HG03064 (cell line): ENCODE measurements at regions not wholly inside any gene's neighbourhood (a gene's known extent, or its start where the extent isn't known, plus 50 kb on each side); places are given as distances from the start of the nearest gene placed in this dataset.

Source experiments
- ATAC-seq: cut with Tn5 transposase; IDR thresholded peaks from one replicate; pipeline ENCODE4 v1.9.1; 2021; ENCODE audit warnings: low read depth; ENCODE audit not compliant: unreplicated experiment

DNA sequence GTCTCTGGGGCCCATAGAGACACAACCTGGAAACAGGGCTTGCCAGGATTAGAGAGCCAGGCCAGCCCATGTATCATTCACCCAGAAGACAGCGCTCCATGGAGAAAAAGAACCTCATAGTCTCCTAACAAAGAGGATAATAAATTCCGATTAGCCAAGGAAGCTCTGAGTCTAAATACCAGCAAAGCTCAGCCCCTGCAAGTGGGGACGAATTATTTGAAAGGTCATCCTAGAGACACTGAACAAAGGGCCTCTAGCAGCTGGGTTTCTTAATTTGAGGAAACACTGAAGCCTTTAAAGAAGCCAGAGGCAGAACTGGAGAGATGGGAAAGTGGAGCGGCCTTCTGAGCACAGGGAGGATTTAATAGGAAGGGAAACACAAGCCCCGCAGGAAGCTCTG, 287.1 kb upstream of the ZNF462 start:
- ATAC-seq = no peak

DNA sequence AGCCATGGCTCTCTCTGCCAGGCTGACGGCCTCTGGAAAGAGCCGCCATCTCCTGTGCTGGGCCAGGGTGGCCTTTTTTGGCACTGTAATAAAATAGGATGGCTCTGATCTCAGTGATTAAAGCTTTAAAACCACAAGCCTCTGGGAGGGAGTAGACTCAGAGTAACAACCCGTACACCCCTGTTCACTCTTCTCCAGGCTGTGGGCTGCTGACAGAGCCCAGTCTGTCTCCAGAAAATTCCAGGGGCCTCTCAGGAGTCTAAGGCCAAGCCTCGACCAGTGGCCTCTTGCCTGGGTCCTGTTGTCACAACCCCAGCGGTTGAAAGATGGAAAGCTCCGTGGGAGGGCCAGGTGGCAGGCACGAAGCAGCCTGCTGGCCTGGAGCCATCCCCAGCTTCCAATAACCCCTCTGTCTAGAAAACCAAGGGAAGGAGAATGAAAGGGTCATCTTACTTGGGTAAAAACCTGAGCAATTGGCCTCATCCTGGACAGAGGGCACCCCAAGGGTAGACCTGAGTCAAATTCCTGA, 286.7 kb upstream of the ZNF462 start:
- no peak for ATAC-seq

DNA sequence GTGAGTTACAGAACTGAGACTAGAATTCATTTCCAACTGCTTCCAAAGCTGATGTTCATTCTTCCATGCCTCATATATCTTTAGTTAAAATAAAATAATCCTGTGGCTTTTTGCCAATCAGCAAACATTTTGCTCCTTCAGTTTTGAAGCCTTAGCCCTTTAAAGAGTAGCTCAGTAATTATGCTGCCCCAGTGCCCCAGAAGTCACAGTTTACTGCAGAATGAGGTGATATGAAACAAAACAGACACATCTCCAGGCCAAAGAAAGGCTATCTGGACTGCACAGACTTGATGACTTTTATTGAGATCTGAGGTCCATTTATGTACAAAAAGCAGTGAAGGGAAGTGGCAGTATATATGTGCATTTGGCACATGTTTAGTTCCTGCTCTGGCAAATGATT, 285.8 kb upstream of the ZNF462 start:
- ATAC-seq = no peak

DNA sequence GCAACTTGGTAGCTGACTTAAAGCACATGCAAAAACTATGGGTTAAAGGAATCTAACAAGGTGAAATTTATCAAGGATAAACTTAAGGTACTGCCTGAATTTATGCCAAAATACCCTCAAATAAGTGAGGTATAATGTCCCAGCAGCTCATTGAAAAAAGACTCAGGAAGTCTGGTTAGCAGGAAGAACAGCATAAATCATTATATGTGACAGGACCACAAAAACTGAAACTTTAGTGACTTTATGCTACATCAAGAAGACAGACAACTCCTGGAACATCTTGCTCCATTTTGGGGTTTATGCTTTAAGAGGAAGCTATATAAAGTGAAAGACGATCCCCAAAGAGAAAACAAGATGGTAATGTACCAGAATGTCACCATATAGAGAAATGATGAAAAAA, 282.4 kb upstream of the ZNF462 start:
- ATAC-seq = no peak

DNA sequence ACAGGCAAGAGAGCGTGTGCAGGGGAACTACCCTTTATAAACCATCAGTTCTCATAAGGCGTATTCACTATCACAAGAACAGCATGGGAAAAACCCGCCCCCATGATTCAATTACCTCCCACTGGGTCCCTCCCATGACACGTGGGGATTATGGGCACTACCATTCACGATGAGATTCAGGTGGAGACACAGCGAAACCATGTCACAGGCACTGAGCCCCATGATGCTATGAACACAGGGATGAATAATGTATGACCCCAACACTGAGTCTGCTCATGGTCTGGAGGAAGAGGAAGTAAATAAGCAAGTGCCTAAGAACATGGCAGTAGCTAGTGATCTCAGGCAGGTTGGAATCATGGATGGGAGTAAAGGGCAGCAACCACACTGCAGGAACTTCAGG, 281.0 kb upstream of the ZNF462 start:
- no peak for ATAC-seq

DNA sequence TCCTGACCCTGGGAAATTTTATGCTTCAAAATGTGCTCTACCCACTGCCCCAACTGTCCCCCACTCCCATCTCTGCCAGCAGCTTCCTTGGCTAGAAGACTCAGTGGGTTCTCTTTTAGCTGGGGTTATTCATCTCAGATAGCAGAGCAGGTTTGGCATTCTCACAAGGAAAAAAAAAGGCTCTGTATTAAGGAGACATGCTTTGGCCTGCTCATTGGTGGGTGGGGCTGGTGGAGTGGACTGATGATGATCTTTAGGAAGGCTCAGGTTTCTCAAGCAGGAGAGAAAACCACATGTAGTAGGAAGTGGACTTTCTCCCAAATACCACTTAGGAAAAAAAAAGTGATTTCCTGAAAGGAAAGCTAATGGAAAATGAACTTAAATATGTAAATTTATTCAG, 279.2 kb upstream of the ZNF462 start:
- no peak for ATAC-seq

DNA sequence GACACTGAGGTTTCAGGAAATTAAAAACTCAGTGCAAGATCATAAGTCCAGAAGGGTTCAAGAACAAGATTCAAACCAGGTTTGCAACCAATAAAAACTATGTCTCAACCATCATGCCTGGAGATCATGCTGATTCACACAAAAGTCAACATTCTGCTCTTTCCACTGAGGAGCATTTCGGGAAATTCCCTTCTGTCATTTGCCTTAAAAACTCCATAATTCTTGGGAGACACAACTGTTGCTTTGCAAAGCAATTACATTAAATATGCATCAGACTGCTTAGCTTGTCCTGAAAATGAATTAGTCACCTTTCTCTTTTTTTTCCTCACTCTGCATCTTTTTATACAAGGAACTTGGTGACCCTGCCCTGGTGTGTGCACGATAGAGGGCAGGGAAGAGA, 275.9 kb upstream of the ZNF462 start:
- no peak for ATAC-seq

DNA sequence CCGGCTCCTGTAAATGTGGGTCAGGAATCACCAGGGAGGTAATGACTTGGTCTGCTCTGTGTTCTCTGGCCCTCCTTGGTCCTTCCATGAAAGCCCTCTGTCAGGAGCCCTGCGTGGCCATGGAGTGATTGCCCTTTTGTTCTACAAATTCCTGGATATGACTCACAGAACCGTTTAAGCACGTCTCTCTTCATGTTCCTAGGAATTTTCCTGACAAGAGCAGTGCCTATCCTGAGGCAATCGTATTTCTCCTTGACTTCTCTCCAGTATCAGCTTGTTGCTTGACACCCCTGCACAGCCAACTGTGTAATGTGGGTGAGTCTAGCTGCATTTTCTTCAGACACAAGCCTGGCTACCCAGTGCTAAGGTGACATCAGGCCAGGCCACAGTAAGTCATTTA, 274.3 kb upstream of the ZNF462 start:
- no peak for ATAC-seq

DNA sequence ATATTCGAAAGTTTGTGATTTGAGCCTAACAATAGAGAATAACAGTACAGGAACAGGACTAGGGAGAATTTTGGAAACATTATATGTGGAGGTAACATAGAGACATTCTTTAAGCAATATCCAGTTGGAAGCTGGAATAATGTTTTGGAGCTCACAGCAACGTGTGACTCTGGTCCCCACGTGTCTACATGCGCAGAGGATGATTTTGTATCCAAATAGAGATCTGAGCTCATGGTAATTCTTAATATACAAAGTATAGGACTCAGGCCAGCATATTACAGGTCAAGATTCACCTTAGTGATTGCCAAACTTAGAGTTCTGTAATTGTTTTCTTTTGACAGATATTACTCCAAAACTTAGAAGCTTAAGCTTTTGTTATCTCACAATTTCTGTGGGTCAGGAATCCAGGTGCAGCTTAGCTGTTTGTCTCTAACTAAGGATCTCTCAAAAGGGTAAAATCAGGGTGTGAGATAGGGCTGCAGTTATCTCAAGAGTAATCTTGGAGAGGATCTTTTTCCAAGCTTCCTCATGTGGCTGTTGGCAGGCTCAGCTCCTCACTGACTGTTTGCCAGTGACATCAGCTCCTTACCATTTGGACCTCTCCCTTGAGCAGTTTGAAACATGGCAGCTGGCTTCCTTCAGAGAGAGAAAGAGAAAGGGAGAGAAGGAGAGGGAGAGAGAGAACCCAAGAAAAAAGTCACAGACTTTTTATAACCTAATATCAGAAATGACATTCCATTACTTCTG, 272.0 kb upstream of the ZNF462 start:
- no peak for ATAC-seq

DNA sequence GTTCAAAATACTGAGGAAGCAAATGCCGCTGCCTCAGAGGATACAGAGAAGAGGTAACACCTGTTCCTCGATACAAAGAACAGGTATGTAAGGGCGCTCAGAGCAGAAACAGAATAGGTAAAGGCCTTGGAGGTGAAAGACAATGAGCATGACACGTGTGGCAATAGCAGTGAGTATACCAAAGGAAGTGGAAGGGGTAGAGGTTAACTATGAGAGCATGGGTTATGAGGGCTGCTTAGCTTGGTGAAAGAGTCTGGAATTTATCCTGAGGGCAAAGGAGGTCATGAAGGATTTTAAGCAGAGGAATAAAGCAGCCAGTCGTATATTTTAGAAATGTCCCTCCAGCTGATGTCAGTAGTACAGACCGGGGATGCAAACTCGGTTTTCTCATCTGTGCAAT, 269.8 kb upstream of the ZNF462 start:
- ATAC-seq = no peak

DNA sequence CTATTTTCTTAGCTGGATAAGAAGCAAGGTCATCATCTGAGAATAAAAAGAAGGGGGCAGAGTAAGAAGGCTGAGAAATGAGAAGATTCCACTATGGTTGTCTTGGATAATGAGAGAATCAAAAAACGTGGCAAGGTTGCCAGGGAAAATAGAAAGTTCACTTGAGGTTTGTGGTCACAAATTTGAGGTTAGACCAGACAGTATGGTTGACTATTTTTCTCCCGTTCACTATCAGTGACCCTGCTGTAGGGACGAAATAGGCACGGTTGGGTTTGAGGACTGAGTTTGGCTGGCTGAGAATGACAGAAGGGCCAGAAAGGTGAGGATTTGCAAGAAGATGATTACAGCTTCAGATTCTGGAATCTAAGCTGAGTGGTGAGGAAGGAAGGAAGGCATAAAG, 266.0 kb upstream of the ZNF462 start:
- ATAC-seq = no peak

DNA sequence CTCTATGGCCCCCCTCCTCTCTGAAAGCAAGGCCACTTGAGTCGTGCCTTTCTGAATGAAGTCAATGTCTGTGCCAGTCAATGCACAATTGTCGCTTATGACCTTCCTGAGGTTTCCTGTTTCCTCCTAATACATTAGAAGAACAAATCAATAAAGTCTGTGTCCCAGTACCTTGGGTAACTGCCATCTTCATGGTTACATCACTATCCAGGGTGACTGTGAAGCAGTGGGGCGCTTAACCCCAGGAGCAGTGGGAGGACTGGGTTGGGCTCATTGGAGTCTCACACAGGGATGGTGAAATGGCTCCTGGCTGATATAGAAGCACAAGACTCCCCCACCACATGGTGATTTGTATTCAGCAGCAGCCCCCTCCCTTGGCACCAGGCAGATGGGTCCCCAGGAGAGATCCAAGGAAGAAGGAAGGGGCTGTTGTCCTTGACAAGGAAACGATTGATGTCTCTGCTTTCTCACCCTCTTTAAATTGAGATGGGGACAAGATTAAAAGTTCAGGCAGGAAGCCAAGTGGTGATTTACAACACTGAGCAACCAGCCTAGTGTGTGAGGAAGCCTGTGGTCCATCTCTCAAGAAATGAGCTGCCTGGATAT, 261.9 kb upstream of the ZNF462 start:
- ATAC-seq = no peak

DNA sequence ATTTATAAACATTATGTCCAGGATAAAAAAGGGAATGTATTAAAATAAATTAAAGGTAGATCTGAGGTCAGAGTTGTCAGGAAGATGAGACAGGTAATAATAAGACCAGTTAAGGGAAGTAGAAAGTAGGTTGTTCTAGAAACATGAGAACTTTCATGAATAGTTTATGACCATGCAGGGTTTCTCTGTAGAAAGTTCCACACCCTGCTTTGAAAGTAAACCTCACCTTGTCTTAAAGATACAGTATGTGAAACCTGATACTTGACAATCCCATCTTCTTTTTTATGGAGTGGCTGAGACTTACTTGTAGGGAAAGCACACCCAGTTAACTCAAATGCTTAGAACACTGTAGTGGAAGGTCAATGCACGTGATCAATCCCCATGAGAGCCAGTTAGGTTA, 260.6 kb upstream of the ZNF462 start:
- ATAC-seq = no peak

DNA sequence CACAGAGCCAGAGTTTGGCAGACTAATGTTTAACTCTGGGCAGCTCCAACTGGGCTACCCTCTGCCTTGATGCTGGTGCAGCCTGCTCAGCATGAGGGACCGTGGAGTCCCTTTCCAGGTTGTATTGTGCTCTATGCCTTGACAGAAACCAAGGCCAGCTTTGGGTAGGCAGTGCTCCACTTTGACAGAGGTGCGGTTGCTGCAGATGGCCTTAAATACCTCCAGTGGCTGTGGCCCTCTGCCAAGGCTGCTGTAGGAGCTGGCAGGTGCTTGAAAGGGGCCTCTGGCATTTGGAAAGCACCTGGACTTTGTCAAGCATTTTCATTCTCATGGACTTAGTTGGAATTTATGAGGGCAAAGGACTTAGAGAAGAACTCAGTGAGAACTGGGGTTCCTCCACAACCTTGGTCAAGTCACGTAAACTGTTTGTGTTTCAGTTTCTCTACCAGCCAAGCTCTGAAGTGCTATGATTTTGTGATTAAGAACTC, 249.7 kb upstream of the ZNF462 start:
- no peak for ATAC-seq

DNA sequence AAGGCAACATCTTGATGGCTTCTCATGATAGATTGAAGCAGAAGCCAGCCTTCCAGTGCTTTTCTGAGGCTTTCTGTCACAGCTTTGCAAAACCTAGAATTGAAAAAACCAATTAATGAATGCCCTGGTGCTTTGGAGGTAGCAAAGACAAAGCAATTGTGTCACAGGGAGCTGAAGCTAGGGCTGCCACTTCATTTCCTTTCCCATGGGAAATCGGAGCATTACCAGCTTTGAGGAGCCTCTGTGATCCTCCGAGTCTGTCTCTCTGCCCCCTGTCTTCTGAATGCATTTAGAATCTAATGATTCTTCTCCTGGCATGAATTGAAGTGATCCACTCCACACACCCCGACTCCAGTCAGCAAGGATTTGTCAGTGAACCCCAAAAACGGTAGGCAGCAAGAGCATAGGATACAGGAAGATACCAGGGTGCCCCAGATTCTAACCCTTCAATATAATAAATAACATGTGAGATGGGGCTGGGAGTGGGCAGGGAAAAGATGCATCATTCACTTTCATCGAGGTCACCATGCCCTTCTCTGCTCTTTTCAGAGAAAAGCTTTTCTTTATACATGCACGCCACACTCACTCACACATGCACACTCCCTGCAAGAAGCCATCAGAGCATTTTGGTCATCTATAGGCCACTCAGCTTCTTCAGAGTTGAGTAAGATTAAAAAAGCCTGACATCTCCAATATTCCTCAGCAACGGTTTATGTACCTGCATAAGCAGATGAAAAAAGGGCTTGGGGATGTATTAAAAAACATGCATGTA, 247.7 kb upstream of the ZNF462 start:
- ATAC-seq = no peak

DNA sequence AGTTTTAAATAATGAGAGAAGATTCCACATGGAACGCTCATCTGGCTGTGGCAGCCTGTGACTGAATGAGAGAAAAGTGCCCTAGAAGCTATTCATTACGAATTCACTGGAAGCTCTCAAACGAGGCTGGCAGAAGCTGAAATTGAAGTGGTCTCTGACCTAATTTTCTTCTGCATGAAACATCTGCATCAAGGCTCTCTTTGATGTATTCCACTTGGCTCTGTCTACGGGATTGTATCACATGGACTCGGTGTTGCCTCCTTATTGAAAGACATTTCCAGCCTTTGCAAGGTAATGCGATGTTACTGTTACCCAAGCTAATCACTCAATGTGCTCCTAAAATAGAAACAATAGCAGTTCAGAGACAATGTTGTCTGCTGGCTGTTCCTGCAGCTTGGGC, 246.9 kb upstream of the ZNF462 start:
- no peak for ATAC-seq

DNA sequence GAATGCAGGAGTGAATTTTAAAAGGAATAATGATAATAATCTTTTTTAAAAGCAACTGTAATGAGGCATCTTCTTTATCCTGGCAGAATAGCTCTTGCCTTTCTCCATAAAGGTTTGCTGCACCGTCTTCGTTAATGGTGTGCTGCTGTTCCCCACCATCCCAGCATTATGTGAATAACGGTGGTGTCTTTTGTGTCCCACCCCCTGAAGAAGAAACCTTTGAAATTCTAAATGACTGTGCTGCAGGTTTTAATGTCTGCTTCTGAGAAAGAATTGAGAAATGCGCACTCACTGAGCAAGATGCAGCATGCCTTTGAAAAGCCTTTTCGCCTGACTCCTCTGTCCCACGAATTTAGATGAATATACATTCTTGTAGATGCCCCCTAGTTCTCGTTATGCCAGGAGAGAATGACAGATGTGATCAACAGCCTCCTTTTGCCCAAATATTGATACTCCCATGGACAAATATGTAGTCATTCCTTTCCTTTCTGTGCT, 246.1 kb upstream of the ZNF462 start:
- no peak for ATAC-seq

DNA sequence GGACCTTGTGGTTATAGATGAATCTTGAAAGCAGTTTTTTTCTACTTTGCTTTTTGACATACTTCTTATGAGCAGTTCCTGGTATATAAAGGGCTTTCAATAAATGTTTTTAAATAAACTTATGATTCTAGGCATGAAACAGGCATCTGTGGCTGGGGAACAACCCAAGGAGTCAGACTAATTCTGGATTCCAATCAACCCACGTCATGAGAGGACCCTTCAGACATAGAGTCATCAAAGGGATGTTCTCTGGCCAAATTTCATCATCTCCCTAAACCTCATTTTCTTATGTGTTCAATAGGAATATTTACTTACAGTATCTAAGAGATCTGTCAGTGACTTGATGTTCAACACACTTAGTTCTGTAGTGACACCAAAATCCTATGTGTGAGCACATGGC, 243.8 kb upstream of the ZNF462 start:
- no peak for ATAC-seq

DNA sequence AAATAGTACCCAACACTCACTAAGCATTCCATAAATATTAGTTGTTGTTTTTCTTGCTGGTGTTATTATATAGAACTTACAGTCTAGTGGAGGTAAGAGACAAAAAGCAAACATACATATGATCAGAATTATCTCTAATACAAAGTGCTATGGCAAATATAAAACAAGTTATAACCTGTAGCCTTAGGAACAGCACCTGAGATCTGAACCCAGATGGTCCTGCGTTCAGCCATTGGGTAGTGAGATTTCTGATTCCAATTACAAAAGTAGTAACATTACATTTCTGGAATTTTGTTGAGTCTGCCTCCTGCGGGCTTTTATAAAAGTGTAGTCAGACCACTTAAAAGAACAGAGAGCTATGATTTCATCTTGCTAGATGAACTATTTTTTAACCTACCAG, 242.9 kb upstream of the ZNF462 start:
- ATAC-seq = no peak

DNA sequence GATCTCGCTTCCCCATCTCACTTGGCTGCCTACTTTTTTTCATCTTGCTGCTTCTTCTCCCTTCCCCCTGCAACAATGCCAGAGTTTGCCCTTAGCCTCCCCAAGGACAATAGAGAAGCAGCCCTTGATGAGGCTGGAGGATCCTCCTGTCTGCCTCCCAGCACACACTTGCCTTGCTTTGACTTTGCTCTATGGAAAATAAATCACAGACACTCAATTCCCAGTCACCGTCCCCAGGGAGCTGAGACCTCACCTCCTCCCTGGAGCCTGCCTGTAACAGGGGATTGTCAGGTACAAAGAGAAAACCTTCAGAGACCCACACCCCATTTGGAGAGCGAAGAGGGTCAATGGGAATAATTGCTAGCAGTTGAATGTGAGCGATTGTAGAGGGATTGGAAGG, 242.1 kb upstream of the ZNF462 start:
- no peak for ATAC-seq
